ENCODE measurements at regions not wholly inside any gene's neighbourhood (a gene's known extent, or its start where the extent isn't known, plus 50 kb on each side); places are given as distances from the start of the nearest gene placed in this dataset.

DNA sequence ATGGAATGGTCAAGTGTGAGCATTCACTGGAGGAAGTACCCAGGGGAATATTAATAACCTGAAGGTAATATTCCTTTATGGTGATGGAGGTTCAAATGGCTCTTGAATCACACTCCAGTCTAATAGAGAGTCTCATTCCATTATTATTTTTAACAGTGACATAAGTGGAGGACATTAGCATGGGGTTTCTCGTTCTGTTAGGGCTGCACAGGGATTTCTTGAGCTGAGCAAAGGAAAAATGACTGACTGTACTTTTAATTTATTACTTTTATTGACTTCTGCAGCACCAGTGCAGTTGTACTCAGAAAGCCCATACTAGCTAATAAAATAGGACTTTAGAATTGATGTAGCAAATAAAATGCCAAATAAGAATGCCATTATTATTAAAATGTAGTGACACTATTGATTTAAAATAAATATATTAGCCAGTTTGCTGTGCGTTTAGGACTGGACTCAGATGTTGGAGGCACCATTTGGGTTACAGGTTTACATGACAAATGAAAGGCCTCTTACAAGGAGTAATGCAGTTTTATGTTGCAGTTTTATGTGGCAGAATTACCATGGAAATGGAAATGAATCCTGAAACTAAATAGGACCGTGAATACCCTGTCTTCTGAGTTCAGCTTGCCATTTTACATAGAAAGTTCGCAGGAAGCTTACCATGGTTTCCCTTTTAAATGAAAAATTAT, 705.1 kb upstream of the GRM7 start:
- H3K27ac Mint-ChIP-seq, result no peak overlapping the region
- Histone ChIP-seq H3K27me3 (ENCODE audit: control insufficient read depth in 2 of 2, insufficient read depth in 2 of 2, low read length in 2 of 2) (no peaks in the 10 kb centered on the region), H3K9ac (ENCODE audit: insufficient read depth, low read length, poor library complexity, severe bottlenecking) (no peak overlapping the region), H3K27ac (ENCODE audit: low read depth in 1 of 2, low read length in 2 of 2) (no peak overlapping the region), H3K4me3 (replicated peaks in 1 of 3; ENCODE audit: low read depth in 2 of 3, low read length in 3 of 3) (no peak overlapping the region), H3K9me3 (replicated peaks in 1 of 2; ENCODE audit: control insufficient read depth in 1 of 2, insufficient read depth in 1 of 2, low read length in 2 of 2) (peaks cover 0 to 3% of the 10 kb centered on the region in 2 donors), H3K4me2 (replicated peaks; ENCODE audit: extremely low read depth, low read length, poor library complexity, severe bottlenecking) (no peak overlapping the region), H3K79me2 (ENCODE audit: insufficient read depth, low read length) (no peaks in the 10 kb centered on the region), H3K4me1 (ENCODE audit: control insufficient read depth in 1 of 2, insufficient read depth in 2 of 2, low read length in 2 of 2) (no peaks in the 10 kb centered on the region), H3K36me3 (replicated peaks in 1 of 2; ENCODE audit: control insufficient read depth in 1 of 2, insufficient read depth in 2 of 2, low read length in 2 of 2) (no peaks in the 10 kb centered on the region), H2AFZ (ENCODE audit: insufficient read depth, low read depth, low read length, poor library complexity, severe bottlenecking) (no peak overlapping the region), H4K20me1 (ENCODE audit: insufficient read depth, low read length) (no peaks in the 10 kb centered on the region)
- WGBS (ENCODE audit: insufficient coverage), result no CpG with 5 or more reads among the region's 4 CpGs
- DNase-seq, result no peak
- H3K4me3 Mint-ChIP-seq, result no peak overlapping the region
- intact Hi-C loops (cut with micrococcal nuclease), result no loop called here
- TF ChIP-seq, protein P1, sequence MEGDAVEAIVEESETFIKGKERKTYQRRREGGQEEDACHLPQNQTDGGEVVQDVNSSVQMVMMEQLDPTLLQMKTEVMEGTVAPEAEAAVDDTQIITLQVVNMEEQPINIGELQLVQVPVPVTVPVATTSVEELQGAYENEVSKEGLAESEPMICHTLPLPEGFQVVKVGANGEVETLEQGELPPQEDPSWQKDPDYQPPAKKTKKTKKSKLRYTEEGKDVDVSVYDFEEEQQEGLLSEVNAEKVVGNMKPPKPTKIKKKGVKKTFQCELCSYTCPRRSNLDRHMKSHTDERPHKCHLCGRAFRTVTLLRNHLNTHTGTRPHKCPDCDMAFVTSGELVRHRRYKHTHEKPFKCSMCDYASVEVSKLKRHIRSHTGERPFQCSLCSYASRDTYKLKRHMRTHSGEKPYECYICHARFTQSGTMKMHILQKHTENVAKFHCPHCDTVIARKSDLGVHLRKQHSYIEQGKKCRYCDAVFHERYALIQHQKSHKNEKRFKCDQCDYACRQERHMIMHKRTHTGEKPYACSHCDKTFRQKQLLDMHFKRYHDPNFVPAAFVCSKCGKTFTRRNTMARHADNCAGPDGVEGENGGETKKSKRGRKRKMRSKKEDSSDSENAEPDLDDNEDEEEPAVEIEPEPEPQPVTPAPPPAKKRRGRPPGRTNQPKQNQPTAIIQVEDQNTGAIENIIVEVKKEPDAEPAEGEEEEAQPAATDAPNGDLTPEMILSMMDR (IDR thresholded peaks at IDR 0.05), result no peak
- no peaks in the 10 kb centered on the region for H3K4me1 Mint-ChIP-seq
- no peaks in the 10 kb centered on the region for H3K36me3 Mint-ChIP-seq
- H3K9me3 Mint-ChIP-seq, result peaks cover 0 to 4% (median 2%) of the 10 kb centered on the region in 7 donors
- no peaks in the 10 kb centered on the region for H3K27me3 Mint-ChIP-seq (ENCODE audit: low read depth in 3 of 3)

GRCh38 chr3:6165951-6166350, 695.0 kb upstream of the GRM7 start:
- no CpG with 5 or more reads among the region's 6 CpGs for WGBS (ENCODE audit: insufficient coverage)
- H3K4me3 Mint-ChIP-seq, result no peak overlapping the region
- peaks cover 9 to 35% (median 17%) of the 10 kb centered on the region in 7 donors for H3K9me3 Mint-ChIP-seq
- H3K4me2 ChIP-seq (replicated peaks; ENCODE audit: extremely low read depth, low read length, poor library complexity, severe bottlenecking), result no peak overlapping the region
- H3K36me3 Mint-ChIP-seq, result no peaks in the 10 kb centered on the region
- H3K9ac ChIP-seq (ENCODE audit: insufficient read depth, low read length, poor library complexity, severe bottlenecking), result no peak overlapping the region
- no peaks in the 10 kb centered on the region for H3K36me3 ChIP-seq (replicated peaks in 1 of 2; ENCODE audit: control insufficient read depth in 1 of 2, insufficient read depth in 2 of 2, low read length in 2 of 2)
- no peaks in the 10 kb centered on the region for H3K79me2 ChIP-seq (ENCODE audit: insufficient read depth, low read length)
- H3K9me3 ChIP-seq (replicated peaks in 1 of 2; ENCODE audit: control insufficient read depth in 1 of 2, insufficient read depth in 1 of 2, low read length in 2 of 2), result peaks cover 24% of the 10 kb centered on the region in 2 donors
- no peak overlapping the region for H3K4me3 ChIP-seq (replicated peaks in 1 of 3; ENCODE audit: low read depth in 2 of 3, low read length in 3 of 3)
- no peak overlapping the region for H3K27ac ChIP-seq (ENCODE audit: low read depth in 1 of 2, low read length in 2 of 2)
- H3K27ac Mint-ChIP-seq, result no peak overlapping the region
- no peak for DNase-seq
- peaks cover 0 to 6% of the 10 kb centered on the region in 2 donors for H3K4me1 ChIP-seq (ENCODE audit: control insufficient read depth in 1 of 2, insufficient read depth in 2 of 2, low read length in 2 of 2)
- intact Hi-C loops (cut with micrococcal nuclease), result no loop called here
- no peaks in the 10 kb centered on the region for H3K27me3 ChIP-seq (ENCODE audit: control insufficient read depth in 2 of 2, insufficient read depth in 2 of 2, low read length in 2 of 2)
- peaks cover 5% of the 10 kb centered on the region for H3K4me1 Mint-ChIP-seq
- no peaks in the 10 kb centered on the region for H3K27me3 Mint-ChIP-seq (ENCODE audit: low read depth in 3 of 3)
- no peaks in the 10 kb centered on the region for H4K20me1 ChIP-seq (ENCODE audit: insufficient read depth, low read length)
- no peak overlapping the region for H2AFZ ChIP-seq (ENCODE audit: insufficient read depth, low read depth, low read length, poor library complexity, severe bottlenecking)
- TF ChIP-seq, protein P1 (IDR thresholded peaks at IDR 0.05), result no peak
